ENCODE measurements at regions not wholly inside any gene's neighbourhood (a gene's known extent, or its start where the extent isn't known, plus 50 kb on each side); places are given as distances from the start of the nearest gene placed in this dataset.

- peak in 1 of 2 donors; percentile 7 for DNase-seq
- intact Hi-C loops (cut with DNase I) = no loop called here
- no peak overlapping the region for H3K4me3 ChIP-seq (ENCODE audit: low read length in 2 of 2)
- ATAC-seq (ENCODE audit: low FRiP score) = no peak
- WGBS, 2 donors = 84% methylated on average over 9 of the region's 9 CpGs
- H3K36me3 ChIP-seq (ENCODE audit: control insufficient read depth in 1 of 2, insufficient read depth in 2 of 2, low read length in 1 of 2) = no peaks in the 10 kb centered on the region
- no peaks in the 10 kb centered on the region for H3K4me1 ChIP-seq (ENCODE audit: control insufficient read depth in 1 of 2, insufficient read depth in 2 of 2, low read length in 2 of 2)
- no peaks in the 10 kb centered on the region for H3K9me3 ChIP-seq (ENCODE audit: control insufficient read depth, low read length)
- no peaks in the 10 kb centered on the region for H3K27me3 ChIP-seq (ENCODE audit: control insufficient read depth in 1 of 2, insufficient read depth in 2 of 2, low read length in 1 of 2)
- no peak overlapping the region for H3K27ac ChIP-seq (ENCODE audit: low read depth in 1 of 2, low read length in 2 of 2)
Measured at GRCh38 chr22:19615867-19616581, 91.8 kb upstream of the CLDN5 start.

GRCh38 chr22:19619144-19620009 lies 94.9 kb upstream of the SEPTIN5 start:
- no peak overlapping the region for H3K27ac ChIP-seq (ENCODE audit: low read depth in 1 of 2, low read length in 2 of 2)
- no peaks in the 10 kb centered on the region for H3K9me3 ChIP-seq (ENCODE audit: control insufficient read depth, low read length)
- DNase-seq = no peak
- H3K36me3 ChIP-seq (ENCODE audit: control insufficient read depth in 1 of 2, insufficient read depth in 2 of 2, low read length in 1 of 2) = no peaks in the 10 kb centered on the region
- H3K27me3 ChIP-seq (ENCODE audit: control insufficient read depth in 1 of 2, insufficient read depth in 2 of 2, low read length in 1 of 2) = no peaks in the 10 kb centered on the region
- H3K4me3 ChIP-seq (ENCODE audit: low read length in 2 of 2) = no peak overlapping the region
- ATAC-seq (ENCODE audit: low FRiP score) = no peak
- H3K4me1 ChIP-seq (ENCODE audit: control insufficient read depth in 1 of 2, insufficient read depth in 2 of 2, low read length in 2 of 2) = no peaks in the 10 kb centered on the region
- WGBS, 2 donors = 84 to 88% methylated on average over 8 of the region's 8 CpGs
- intact Hi-C loops (cut with DNase I) = loop anchor here in 1 of 2 donors (10.0 kb wide), 1 partner anchor 105 kb away; no protein-coding TSS in a partner anchor

GRCh38 chr22:19620742-19621371 lies 93.4 kb upstream of the SEPTIN5 start:
- Histone ChIP-seq H3K36me3 (ENCODE audit: control insufficient read depth in 1 of 2, insufficient read depth in 2 of 2, low read length in 1 of 2) (no peaks in the 10 kb centered on the region), H3K4me1 (ENCODE audit: control insufficient read depth in 1 of 2, insufficient read depth in 2 of 2, low read length in 2 of 2) (no peaks in the 10 kb centered on the region), H3K4me3 (ENCODE audit: low read length in 2 of 2) (no peak overlapping the region), H3K27me3 (ENCODE audit: control insufficient read depth in 1 of 2, insufficient read depth in 2 of 2, low read length in 1 of 2) (no peaks in the 10 kb centered on the region), H3K27ac (ENCODE audit: low read depth in 1 of 2, low read length in 2 of 2) (no peak overlapping the region), H3K9me3 (ENCODE audit: control insufficient read depth, low read length) (no peaks in the 10 kb centered on the region)
- ATAC-seq (ENCODE audit: low FRiP score) (no peak), DNase-seq (no peak)
- whole genome bisulfite sequencing, 2 donors = 35 to 50% methylated on average over 19 to 21 of the region's 21 CpGs
- intact Hi-C loops (cut with DNase I) = loop anchor here in 1 of 2 donors (10.0 kb wide), 1 partner anchor 106 kb away; no protein-coding TSS in a partner anchor

GRCh38 chr22:19621373-19622060 lies 92.8 kb upstream of the SEPTIN5 start:
- Histone ChIP-seq H3K4me3 (ENCODE audit: low read length in 2 of 2) (no peak overlapping the region), H3K4me1 (ENCODE audit: control insufficient read depth in 1 of 2, insufficient read depth in 2 of 2, low read length in 2 of 2) (no peaks in the 10 kb centered on the region), H3K27me3 (ENCODE audit: control insufficient read depth in 1 of 2, insufficient read depth in 2 of 2, low read length in 1 of 2) (no peaks in the 10 kb centered on the region), H3K9me3 (ENCODE audit: control insufficient read depth, low read length) (no peaks in the 10 kb centered on the region), H3K27ac (ENCODE audit: low read depth in 1 of 2, low read length in 2 of 2) (no peak overlapping the region), H3K36me3 (ENCODE audit: control insufficient read depth in 1 of 2, insufficient read depth in 2 of 2, low read length in 1 of 2) (no peaks in the 10 kb centered on the region)
- ATAC-seq (ENCODE audit: low FRiP score) (no peak), DNase-seq (no peak)
- WGBS, 2 donors = 72 to 77% methylated on average over 18 of the region's 18 CpGs
- intact Hi-C loops (cut with DNase I) = loop anchor here in 1 of 2 donors (10.0 kb wide), 1 partner anchor 107 kb away; no protein-coding TSS in a partner anchor

DNA sequence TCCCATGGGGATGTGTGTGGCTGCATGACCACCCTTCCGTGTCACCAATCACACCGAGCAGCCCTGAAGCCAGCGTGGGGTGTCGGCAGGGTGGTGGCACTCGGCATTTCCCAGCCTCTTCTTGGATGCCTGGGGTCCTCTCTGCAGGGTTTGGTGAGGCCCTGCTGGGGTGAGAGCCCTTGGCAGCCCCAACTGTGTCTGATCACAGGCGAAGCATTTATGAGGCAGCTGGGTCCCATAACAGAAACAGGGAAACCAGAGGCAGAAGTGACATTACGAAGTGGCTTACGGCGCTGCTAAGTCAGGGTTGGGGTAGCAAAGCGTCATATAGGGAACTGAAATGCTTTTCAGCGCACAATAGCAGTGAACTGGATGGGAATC lies 92.3 kb upstream of the SEPTIN5 start:
- intact Hi-C loops (cut with DNase I) = loop anchor here in 1 of 2 donors (10.0 kb wide), 1 partner anchor 107 kb away; no protein-coding TSS in a partner anchor
- no peak overlapping the region for H3K27ac ChIP-seq (ENCODE audit: low read depth in 1 of 2, low read length in 2 of 2)
- no peaks in the 10 kb centered on the region for H3K36me3 ChIP-seq (ENCODE audit: control insufficient read depth in 1 of 2, insufficient read depth in 2 of 2, low read length in 1 of 2)
- H3K9me3 ChIP-seq (ENCODE audit: control insufficient read depth, low read length) = no peaks in the 10 kb centered on the region
- no peaks in the 10 kb centered on the region for H3K27me3 ChIP-seq (ENCODE audit: control insufficient read depth in 1 of 2, insufficient read depth in 2 of 2, low read length in 1 of 2)
- WGBS, 2 donors = 83 to 84% methylated on average over 11 of the region's 11 CpGs
- H3K4me3 ChIP-seq (ENCODE audit: low read length in 2 of 2) = no peak overlapping the region
- H3K4me1 ChIP-seq (ENCODE audit: control insufficient read depth in 1 of 2, insufficient read depth in 2 of 2, low read length in 2 of 2) = no peaks in the 10 kb centered on the region
- no peak for DNase-seq
- no peak for ATAC-seq (ENCODE audit: low FRiP score)

DNA sequence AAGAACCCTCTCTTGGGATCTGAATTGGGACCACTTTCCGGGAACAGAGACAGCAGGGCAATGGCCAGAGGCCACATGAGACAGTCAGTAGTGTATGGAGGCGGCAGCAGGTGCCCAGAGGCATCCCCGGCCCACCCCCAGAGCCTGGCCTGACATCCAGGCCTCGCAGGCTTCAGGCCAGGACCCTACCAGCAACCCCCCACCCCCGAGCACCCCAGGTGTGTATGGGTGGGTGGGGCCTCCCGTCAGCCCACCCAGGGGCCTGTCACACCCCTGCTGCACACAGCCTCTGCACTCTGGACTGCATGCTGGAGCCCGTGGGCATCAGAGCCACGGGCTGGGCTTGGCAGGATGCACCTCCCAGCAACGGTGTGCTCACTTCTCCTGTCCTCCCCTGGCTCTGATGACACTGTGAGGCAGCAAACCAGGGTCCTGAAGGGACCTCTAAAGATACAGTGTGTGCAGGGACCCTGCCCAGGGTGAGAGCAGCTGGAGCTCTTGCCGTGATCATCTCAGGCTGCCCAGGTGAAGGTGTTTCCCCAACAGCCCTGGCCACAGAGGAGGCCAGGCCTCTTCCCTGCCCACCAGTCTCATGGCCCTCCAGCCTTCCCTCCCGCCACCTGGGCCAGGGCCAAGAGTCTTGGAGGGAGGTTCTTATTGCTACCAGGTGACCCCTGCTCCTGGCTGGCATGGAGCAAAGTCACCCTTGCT lies 88.8 kb upstream of the SEPTIN5 start:
- Histone ChIP-seq H3K27me3 (ENCODE audit: control insufficient read depth in 1 of 2, insufficient read depth in 2 of 2, low read length in 1 of 2) (no peaks in the 10 kb centered on the region), H3K9me3 (ENCODE audit: control insufficient read depth, low read length) (no peaks in the 10 kb centered on the region), H3K4me1 (ENCODE audit: control insufficient read depth in 1 of 2, insufficient read depth in 2 of 2, low read length in 2 of 2) (no peaks in the 10 kb centered on the region), H3K36me3 (ENCODE audit: control insufficient read depth in 1 of 2, insufficient read depth in 2 of 2, low read length in 1 of 2) (no peaks in the 10 kb centered on the region), H3K4me3 (ENCODE audit: low read length in 2 of 2) (no peak overlapping the region), H3K27ac (ENCODE audit: low read depth in 1 of 2, low read length in 2 of 2) (no peak overlapping the region)
- DNase-seq = peak in 1 of 2 donors; percentile 47
- WGBS, 2 donors = 74 to 76% methylated on average over 11 of the region's 11 CpGs
- intact Hi-C loops (cut with DNase I) = loop anchor here in 1 of 2 donors (5.0 to 10.0 kb wide), 2 partner anchors 111 to 478 kb away; no protein-coding TSS in a partner anchor
- no peak for ATAC-seq (ENCODE audit: low FRiP score)

DNA sequence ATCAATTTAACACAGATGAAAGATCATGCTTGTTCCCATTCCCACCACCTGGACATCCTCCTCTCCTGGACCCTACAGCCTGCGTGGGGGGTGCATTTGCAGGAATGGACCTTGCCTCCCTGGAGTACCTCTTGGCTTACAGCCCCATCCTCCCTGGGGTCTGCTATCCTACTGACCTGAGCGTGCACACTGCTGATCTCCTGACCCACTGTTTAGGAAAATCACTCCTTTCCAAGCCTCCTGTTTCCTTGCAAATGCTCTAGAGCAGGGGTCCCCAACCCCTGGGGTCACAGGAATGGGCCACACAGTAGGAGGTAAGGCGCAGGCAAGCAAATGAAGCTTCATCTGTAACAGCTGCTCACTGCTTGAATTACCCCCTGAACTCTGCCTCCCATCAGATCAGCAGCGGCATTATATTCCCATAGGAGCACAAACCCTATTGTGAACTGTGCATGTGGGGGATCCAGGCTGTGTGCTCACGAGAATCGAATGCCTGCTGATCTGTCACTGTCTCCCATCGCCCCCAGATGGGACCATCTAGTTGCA lies 88.2 kb upstream of the SEPTIN5 start:
- no peak for ATAC-seq (ENCODE audit: low FRiP score)
- intact Hi-C loops (cut with DNase I) = loop anchor here in 1 of 2 donors (5.0 to 10.0 kb wide), 2 partner anchors 111 to 479 kb away; no protein-coding TSS in a partner anchor
- Histone ChIP-seq H3K9me3 (ENCODE audit: control insufficient read depth, low read length) (no peaks in the 10 kb centered on the region), H3K4me3 (ENCODE audit: low read length in 2 of 2) (no peak overlapping the region), H3K27ac (ENCODE audit: low read depth in 1 of 2, low read length in 2 of 2) (no peak overlapping the region), H3K36me3 (ENCODE audit: control insufficient read depth in 1 of 2, insufficient read depth in 2 of 2, low read length in 1 of 2) (no peaks in the 10 kb centered on the region), H3K27me3 (ENCODE audit: control insufficient read depth in 1 of 2, insufficient read depth in 2 of 2, low read length in 1 of 2) (no peaks in the 10 kb centered on the region), H3K4me1 (ENCODE audit: control insufficient read depth in 1 of 2, insufficient read depth in 2 of 2, low read length in 2 of 2) (no peaks in the 10 kb centered on the region)
- WGBS, 2 donors = 68 to 74% methylated on average over 7 of the region's 7 CpGs
- no peak for DNase-seq
